H1 (cell line): ENCODE measurements at regions not wholly inside any gene's neighbourhood (a gene's known extent, or its start where the extent isn't known, plus 50 kb on each side); places are given as distances from the start of the nearest gene placed in this dataset.

Source experiments
- NRF1 ChIP-seq: IDR thresholded peaks from 2 replicates; pipeline ENCODE4 v1.6.1; 2011; ENCODE audit warnings: mild to moderate bottlenecking, low read depth, low read length, improper control_type of control experiment
- TF ChIP-seq, protein P1 (sequence below): fragments of 300-600 bp; sonication (generic); IDR thresholded peaks from 2 replicates; pipeline ENCODE4 v1.7.1; 2012; ENCODE audit warnings: low read length, moderate library complexity, mild to moderate bottlenecking, inconsistent platforms; ENCODE audit not compliant: insufficient replicate concordance

DNA sequence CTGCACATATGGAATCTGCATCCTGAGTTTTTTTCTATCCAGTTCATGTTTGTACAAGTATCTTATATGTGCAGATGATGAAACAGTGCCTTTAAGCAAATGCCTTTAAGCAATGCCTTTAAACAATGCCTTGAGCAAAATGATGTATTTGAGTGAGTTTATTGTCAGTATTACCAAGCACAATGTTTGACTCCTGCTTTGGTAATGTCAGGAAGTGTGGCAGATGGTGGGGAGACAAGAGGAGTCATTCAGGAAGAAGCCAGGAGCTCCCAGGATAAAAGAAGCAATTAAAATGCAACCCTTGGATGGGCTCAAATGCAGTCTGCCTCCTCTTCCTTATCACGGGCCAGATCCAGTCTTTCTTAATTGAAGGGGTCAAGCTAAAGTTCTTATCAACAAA lies 108.7 kb upstream of the KCNJ15 start (continued):
- TF ChIP-seq, protein P1, sequence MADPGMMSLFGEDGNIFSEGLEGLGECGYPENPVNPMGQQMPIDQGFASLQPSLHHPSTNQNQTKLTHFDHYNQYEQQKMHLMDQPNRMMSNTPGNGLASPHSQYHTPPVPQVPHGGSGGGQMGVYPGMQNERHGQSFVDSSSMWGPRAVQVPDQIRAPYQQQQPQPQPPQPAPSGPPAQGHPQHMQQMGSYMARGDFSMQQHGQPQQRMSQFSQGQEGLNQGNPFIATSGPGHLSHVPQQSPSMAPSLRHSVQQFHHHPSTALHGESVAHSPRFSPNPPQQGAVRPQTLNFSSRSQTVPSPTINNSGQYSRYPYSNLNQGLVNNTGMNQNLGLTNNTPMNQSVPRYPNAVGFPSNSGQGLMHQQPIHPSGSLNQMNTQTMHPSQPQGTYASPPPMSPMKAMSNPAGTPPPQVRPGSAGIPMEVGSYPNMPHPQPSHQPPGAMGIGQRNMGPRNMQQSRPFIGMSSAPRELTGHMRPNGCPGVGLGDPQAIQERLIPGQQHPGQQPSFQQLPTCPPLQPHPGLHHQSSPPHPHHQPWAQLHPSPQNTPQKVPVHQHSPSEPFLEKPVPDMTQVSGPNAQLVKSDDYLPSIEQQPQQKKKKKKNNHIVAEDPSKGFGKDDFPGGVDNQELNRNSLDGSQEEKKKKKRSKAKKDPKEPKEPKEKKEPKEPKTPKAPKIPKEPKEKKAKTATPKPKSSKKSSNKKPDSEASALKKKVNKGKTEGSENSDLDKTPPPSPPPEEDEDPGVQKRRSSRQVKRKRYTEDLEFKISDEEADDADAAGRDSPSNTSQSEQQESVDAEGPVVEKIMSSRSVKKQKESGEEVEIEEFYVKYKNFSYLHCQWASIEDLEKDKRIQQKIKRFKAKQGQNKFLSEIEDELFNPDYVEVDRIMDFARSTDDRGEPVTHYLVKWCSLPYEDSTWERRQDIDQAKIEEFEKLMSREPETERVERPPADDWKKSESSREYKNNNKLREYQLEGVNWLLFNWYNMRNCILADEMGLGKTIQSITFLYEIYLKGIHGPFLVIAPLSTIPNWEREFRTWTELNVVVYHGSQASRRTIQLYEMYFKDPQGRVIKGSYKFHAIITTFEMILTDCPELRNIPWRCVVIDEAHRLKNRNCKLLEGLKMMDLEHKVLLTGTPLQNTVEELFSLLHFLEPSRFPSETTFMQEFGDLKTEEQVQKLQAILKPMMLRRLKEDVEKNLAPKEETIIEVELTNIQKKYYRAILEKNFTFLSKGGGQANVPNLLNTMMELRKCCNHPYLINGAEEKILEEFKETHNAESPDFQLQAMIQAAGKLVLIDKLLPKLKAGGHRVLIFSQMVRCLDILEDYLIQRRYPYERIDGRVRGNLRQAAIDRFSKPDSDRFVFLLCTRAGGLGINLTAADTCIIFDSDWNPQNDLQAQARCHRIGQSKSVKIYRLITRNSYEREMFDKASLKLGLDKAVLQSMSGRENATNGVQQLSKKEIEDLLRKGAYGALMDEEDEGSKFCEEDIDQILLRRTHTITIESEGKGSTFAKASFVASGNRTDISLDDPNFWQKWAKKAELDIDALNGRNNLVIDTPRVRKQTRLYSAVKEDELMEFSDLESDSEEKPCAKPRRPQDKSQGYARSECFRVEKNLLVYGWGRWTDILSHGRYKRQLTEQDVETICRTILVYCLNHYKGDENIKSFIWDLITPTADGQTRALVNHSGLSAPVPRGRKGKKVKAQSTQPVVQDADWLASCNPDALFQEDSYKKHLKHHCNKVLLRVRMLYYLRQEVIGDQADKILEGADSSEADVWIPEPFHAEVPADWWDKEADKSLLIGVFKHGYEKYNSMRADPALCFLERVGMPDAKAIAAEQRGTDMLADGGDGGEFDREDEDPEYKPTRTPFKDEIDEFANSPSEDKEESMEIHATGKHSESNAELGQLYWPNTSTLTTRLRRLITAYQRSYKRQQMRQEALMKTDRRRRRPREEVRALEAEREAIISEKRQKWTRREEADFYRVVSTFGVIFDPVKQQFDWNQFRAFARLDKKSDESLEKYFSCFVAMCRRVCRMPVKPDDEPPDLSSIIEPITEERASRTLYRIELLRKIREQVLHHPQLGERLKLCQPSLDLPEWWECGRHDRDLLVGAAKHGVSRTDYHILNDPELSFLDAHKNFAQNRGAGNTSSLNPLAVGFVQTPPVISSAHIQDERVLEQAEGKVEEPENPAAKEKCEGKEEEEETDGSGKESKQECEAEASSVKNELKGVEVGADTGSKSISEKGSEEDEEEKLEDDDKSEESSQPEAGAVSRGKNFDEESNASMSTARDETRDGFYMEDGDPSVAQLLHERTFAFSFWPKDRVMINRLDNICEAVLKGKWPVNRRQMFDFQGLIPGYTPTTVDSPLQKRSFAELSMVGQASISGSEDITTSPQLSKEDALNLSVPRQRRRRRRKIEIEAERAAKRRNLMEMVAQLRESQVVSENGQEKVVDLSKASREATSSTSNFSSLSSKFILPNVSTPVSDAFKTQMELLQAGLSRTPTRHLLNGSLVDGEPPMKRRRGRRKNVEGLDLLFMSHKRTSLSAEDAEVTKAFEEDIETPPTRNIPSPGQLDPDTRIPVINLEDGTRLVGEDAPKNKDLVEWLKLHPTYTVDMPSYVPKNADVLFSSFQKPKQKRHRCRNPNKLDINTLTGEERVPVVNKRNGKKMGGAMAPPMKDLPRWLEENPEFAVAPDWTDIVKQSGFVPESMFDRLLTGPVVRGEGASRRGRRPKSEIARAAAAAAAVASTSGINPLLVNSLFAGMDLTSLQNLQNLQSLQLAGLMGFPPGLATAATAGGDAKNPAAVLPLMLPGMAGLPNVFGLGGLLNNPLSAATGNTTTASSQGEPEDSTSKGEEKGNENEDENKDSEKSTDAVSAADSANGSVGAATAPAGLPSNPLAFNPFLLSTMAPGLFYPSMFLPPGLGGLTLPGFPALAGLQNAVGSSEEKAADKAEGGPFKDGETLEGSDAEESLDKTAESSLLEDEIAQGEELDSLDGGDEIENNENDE, result no peak
- no peak for TF ChIP-seq NRF1
